BE2C (cell line): ENCODE measurements at regions not wholly inside any gene's neighbourhood (a gene's known extent, or its start where the extent isn't known, plus 50 kb on each side); places are given as distances from the start of the nearest gene placed in this dataset.
"Not testable (repeated sequence)": the region's sequence is repeated elsewhere in the genome, so short reads cannot be mapped to it uniquely, and the experiment has no call there.

Source experiments
- DNase-seq: peaks from one replicate; pipeline ENCODE4 v3.0.0-alpha.2; 2020
- H3K27me3 ChIP-seq: fragments of 250-450 bp; sonication (Bioruptor Pico); 2 replicates; pipeline ENCODE4 v1.5.1; 2020; ENCODE audit warnings: mild to moderate bottlenecking
- H3K36me3 ChIP-seq: fragments of 250-450 bp; sonication (Bioruptor Pico); 2 replicates; pipeline ENCODE4 v1.5.1; 2020; ENCODE audit warnings: mild to moderate bottlenecking
- H3K4me1 ChIP-seq: fragments of 250-450 bp; sonication (Bioruptor Pico); 2 replicates; pipeline ENCODE4 v1.5.1; 2020
- H3K4me3 ChIP-seq: 2 replicates; pipeline ENCODE4 v1.5.1; 2011; ENCODE audit warnings: low read depth, low read length
- H3K9me3 ChIP-seq: fragments of 250-450 bp; sonication (Bioruptor Pico); 2 replicates; pipeline ENCODE4 v1.5.1; 2020
- CTCF ChIP-seq: IDR thresholded peaks from 2 replicates; pipeline ENCODE4 v1.5.1; 2012; ENCODE audit warnings: mild to moderate bottlenecking, low read depth, low read length

GRCh38 chr22:19606332-19607191 is 82.4 kb upstream of the CLDN5 start:
- no peak for DNase-seq
- Histone ChIP-seq H3K9me3 (no peaks in the 10 kb centered on the region), H3K36me3 (no peaks in the 10 kb centered on the region), H3K4me3 (no peak overlapping the region), H3K27me3 (no peaks in the 10 kb centered on the region), H3K4me1 (no peaks in the 10 kb centered on the region)
- TF ChIP-seq CTCF = no peak

GRCh38 chr22:19607192-19608002 is 83.2 kb upstream of the CLDN5 start:
- Histone ChIP-seq H3K4me1 (no peaks in the 10 kb centered on the region), H3K9me3 (no peaks in the 10 kb centered on the region), H3K4me3 (no peak overlapping the region), H3K36me3 (no peaks in the 10 kb centered on the region), H3K27me3 (no peaks in the 10 kb centered on the region)
- no peak for TF ChIP-seq CTCF
- no peak for DNase-seq

GRCh38 chr22:19608003-19608690 is 83.9 kb upstream of the CLDN5 start:
- Histone ChIP-seq H3K4me1 (no peaks in the 10 kb centered on the region), H3K27me3 (no peaks in the 10 kb centered on the region), H3K36me3 (no peaks in the 10 kb centered on the region), H3K9me3 (no peaks in the 10 kb centered on the region), H3K4me3 (no peak overlapping the region)
- no peak for TF ChIP-seq CTCF
- DNase-seq = no peak

GRCh38 chr22:19609753-19610152 is 85.5 kb upstream of the CLDN5 start:
- not testable (repeated sequence) for H3K4me3 ChIP-seq, H3K4me1 ChIP-seq, H3K36me3 ChIP-seq, DNase-seq, H3K9me3 ChIP-seq, H3K27me3 ChIP-seq

GRCh38 chr22:19610518-19611253 is 86.5 kb upstream of the CLDN5 start:
- H3K27me3 ChIP-seq = no peaks in the 10 kb centered on the region
- no peaks in the 10 kb centered on the region for H3K9me3 ChIP-seq
- no peak for TF ChIP-seq CTCF
- H3K4me3 ChIP-seq = no peak overlapping the region
- no peaks in the 10 kb centered on the region for H3K4me1 ChIP-seq
- no peaks in the 10 kb centered on the region for H3K36me3 ChIP-seq
- DNase-seq = no peak

- Histone ChIP-seq H3K4me3 (no peak overlapping the region), H3K27me3 (no peaks in the 10 kb centered on the region), H3K4me1 (no peaks in the 10 kb centered on the region), H3K9me3 (no peaks in the 10 kb centered on the region), H3K36me3 (no peaks in the 10 kb centered on the region)
- no peak for DNase-seq
- no peak for TF ChIP-seq CTCF
These were observed 87.4 kb upstream of the CLDN5 start for GRCh38 chr22:19611590-19611989.
